GM12878 (cell line): ENCODE measurements at regions not wholly inside any gene's neighbourhood (a gene's known extent, or its start where the extent isn't known, plus 50 kb on each side); places are given as distances from the start of the nearest gene placed in this dataset.
"Not testable (repeated sequence)": the region's sequence is repeated elsewhere in the genome, so short reads cannot be mapped to it uniquely, and the experiment has no call there.

Experiments
- ATAC-seq: fragments of 200-7000 bp; cut with Tn5 transposase; 3 replicates; pipeline ENCODE4 v1.9.1; 2020; ENCODE audit warnings: mild to moderate bottlenecking, moderate library complexity
- BruUV-seq: library from RNA; stranded (reverse); fragments of 400-500 nt; replicated peaks from 2 replicates; lab custom pipeline; 2021; lab: Mats Ljungman, UMichigan
- CTCF ChIA-PET: fragments of 300-600 bp; sonication (Branson Sonifier 250); formaldehyde crosslinking; extraction: SDS; loops from one replicate; lab custom pipeline; 2021; ENCODE audit warnings: inconsistent platforms; lab: Yijun Ruan, JAX
- POLR2A ChIA-PET: fragments of 350-600 bp; formaldehyde crosslinking; extraction: SDS; loops from one replicate; lab custom pipeline; 2021; ENCODE audit warnings: inconsistent platforms; lab: Charles Lee
- RAD21 ChIA-PET: fragments of 300-600 bp; sonication (Branson Sonifier 250); formaldehyde crosslinking; loops from one replicate; lab custom pipeline; 2023; ENCODE audit warnings: antibody characterized with exemption; ENCODE audit not compliant: unreplicated experiment; lab: Charles Lee
- SMC1A ChIA-PET: fragments of 300-600 bp; sonication (Branson Sonifier 250); formaldehyde crosslinking; loops from one replicate; lab custom pipeline; 2023; ENCODE audit not compliant: unreplicated experiment, uncharacterized antibody; lab: Charles Lee
- DNase-seq: peaks from one replicate; pipeline ENCODE4 v3.0.0-alpha.2; 2011; ENCODE audit warnings: low read depth, low spot score
- FAIRE-seq: peaks from 3 replicates; lab custom pipeline; 2011; peaks lifted over from hg19 to GRCh38; lab: Jason Lieb, UNC
- H2AFZ ChIP-seq: 2 replicates; pipeline ENCODE4 v1.6.0; 2011; ENCODE audit warnings: low read depth, low read length, control low read depth; ENCODE audit not compliant: control insufficient read depth
- H3K27ac ChIP-seq: 2 replicates; pipeline ENCODE4 v1.5.1; 2011; ENCODE audit warnings: control low read depth; ENCODE audit not compliant: control insufficient read depth, insufficient read depth
- H3K27me3 ChIP-seq, 2 experiments: replicated peaks in 1 of 2; 2 replicates each; pipeline versions ENCODE4 v1.6.0 to v1.6.1; 2011; ENCODE audit warnings: low read length in 1 of 2; ENCODE audit not compliant: control insufficient read depth in 2 of 2, insufficient read depth in 2 of 2
- H3K36me3 ChIP-seq, 2 experiments: 2 replicates each; pipeline ENCODE4 v1.5.1; 2011; ENCODE audit warnings: low read length in 1 of 2; ENCODE audit not compliant: control insufficient read depth in 2 of 2, insufficient read depth in 2 of 2
- H3K4me1 ChIP-seq: 2 replicates; pipeline ENCODE4 v1.6.1; 2011; ENCODE audit warnings: mild to moderate bottlenecking, low read length, moderate library complexity, mixed read lengths; ENCODE audit not compliant: control insufficient read depth, insufficient read depth
- H3K4me2 ChIP-seq: 2 replicates; pipeline ENCODE4 v1.6.0; 2011; ENCODE audit warnings: control low read depth; ENCODE audit not compliant: control insufficient read depth, insufficient read depth
- H3K4me3 ChIP-seq: fragments of 200-600 bp; sonication (generic); 2 replicates; pipeline ENCODE4 v1.5.1; 2016
- H3K79me2 ChIP-seq: 2 replicates; pipeline ENCODE4 v1.6.0; 2011; ENCODE audit warnings: low read length; ENCODE audit not compliant: control insufficient read depth, insufficient read depth
- H3K9ac ChIP-seq: 2 replicates; pipeline ENCODE4 v1.8.0; 2011; ENCODE audit warnings: low read length, control low read depth, mixed read lengths; ENCODE audit not compliant: control insufficient read depth, insufficient read depth
- H3K9me3 ChIP-seq: replicated peaks from 3 replicates; pipeline ENCODE4 v1.5.1; 2011; ENCODE audit warnings: mild to moderate bottlenecking, low read length; ENCODE audit not compliant: control insufficient read depth, insufficient read depth
- H4K20me1 ChIP-seq: 2 replicates; pipeline ENCODE4 v1.6.0; 2011; ENCODE audit not compliant: control insufficient read depth, insufficient read depth
- CBX3 ChIP-seq: fragments of 200-600 bp; sonication (generic); IDR thresholded peaks from 2 replicates; pipeline ENCODE4 v1.6.1; 2016; ENCODE audit warnings: low read depth, borderline replicate concordance
- DPF2 ChIP-seq: fragments of 450-650 bp; IDR thresholded peaks from 2 replicates; pipeline ENCODE4 v1.6.1; 2017; ENCODE audit warnings: mild to moderate bottlenecking
- HCFC1 ChIP-seq: fragments of 150-350 bp; IDR thresholded peaks from 2 replicates; pipeline ENCODE4 v1.6.1; 2014; ENCODE audit warnings: low read length
- IRF5 ChIP-seq: fragments of 450-650 bp; IDR thresholded peaks from 2 replicates; pipeline ENCODE4 v1.6.1; 2017; ENCODE audit warnings: borderline replicate concordance
- JUNB ChIP-seq: IDR thresholded peaks from 2 replicates; pipeline ENCODE4 v1.6.1; 2016; ENCODE audit warnings: antibody characterized with exemption, mild to moderate bottlenecking
- LARP7 ChIP-seq: fragments of 450-650 bp; IDR thresholded peaks from 2 replicates; pipeline ENCODE4 v1.6.1; 2017; ENCODE audit warnings: mild to moderate bottlenecking
- PAX5 ChIP-seq: IDR thresholded peaks from 2 replicates; pipeline ENCODE4 v1.6.1; 2011; ENCODE audit warnings: low read depth, low read length, borderline replicate concordance
- POLR2AphosphoS2 ChIP-seq: IDR thresholded peaks from 2 replicates; pipeline ENCODE4 v1.6.1; 2011; ENCODE audit warnings: low read depth, mild to moderate bottlenecking, low read length, improper control_type of control experiment, moderate library complexity
- RCOR1 ChIP-seq: conservative IDR thresholded peaks from 2 replicates; pipeline ENCODE4 v1.6.1; 2012; ENCODE audit warnings: low read depth, low read length, improper control_type of control experiment
- RUNX3 ChIP-seq: IDR thresholded peaks from 2 replicates; pipeline ENCODE4 v1.6.1; 2012; ENCODE audit warnings: low read length, inconsistent platforms
- TCF12 ChIP-seq: IDR thresholded peaks from 2 replicates; pipeline ENCODE4 v1.6.1; 2011; ENCODE audit warnings: low read depth, mild to moderate bottlenecking, low read length
- ZNF622 ChIP-seq: fragments of 450-650 bp; IDR thresholded peaks from 2 replicates; pipeline ENCODE4 v1.6.1; 2017; ENCODE audit warnings: mild to moderate bottlenecking, inconsistent platforms
- WGBS: methylation state at CpG from one replicate; pipeline ENCODE4 v1.1.6; 2016; ENCODE audit warnings: low lambda C conversion rate; ENCODE audit not compliant: insufficient replicate concordance, insufficient coverage; ENCODE audit errors: missing lambda C conversion rate; 5-methylcytosine and 5-hydroxymethylcytosine counted together
- in situ Hi-C: fragments of 300-500 bp; cut with MboI; formaldehyde crosslinking; loops from 9 replicates; pipeline ENCODE4 v1.14.3; 2018; ENCODE audit warnings: mixed read lengths
- intact Hi-C: fragments of 100-400 bp; cut with micrococcal nuclease; formaldehyde crosslinking; loops from one replicate; pipeline ENCODE4 v1.14.2; 2022; ENCODE audit not compliant: unreplicated experiment
- TF ChIP-seq, protein P1 (sequence below): fragments of 450-650 bp; formaldehyde crosslinking; IDR thresholded peaks from 2 replicates; pipeline ENCODE4 v1.4.0; 2020; ENCODE audit warnings: mild to moderate bottlenecking, moderate library complexity
- TF ChIP-seq, protein P2 (sequence below): fragments of 450-650 bp; IDR thresholded peaks from 2 replicates; pipeline ENCODE4 v1.6.1; 2017; ENCODE audit warnings: antibody characterized with exemption, mild to moderate bottlenecking, moderate library complexity

- no peak overlapping the region for H2AFZ ChIP-seq
- POLR2A ChIA-PET = no interaction called here
- intact Hi-C loops (no loop called here), in situ Hi-C loops (no loop called here)
- no peaks in the 10 kb centered on the region for H3K27me3 ChIP-seq
- no peak overlapping the region for H3K9ac ChIP-seq
- no peak overlapping the region for H3K4me3 ChIP-seq
- H3K36me3 ChIP-seq = no peaks in the 10 kb centered on the region
- no peak for TF ChIP-seq ZNF622
- no peak for TF ChIP-seq DPF2
- no peak for TF ChIP-seq JUNB
- TF ChIP-seq, protein P1, sequence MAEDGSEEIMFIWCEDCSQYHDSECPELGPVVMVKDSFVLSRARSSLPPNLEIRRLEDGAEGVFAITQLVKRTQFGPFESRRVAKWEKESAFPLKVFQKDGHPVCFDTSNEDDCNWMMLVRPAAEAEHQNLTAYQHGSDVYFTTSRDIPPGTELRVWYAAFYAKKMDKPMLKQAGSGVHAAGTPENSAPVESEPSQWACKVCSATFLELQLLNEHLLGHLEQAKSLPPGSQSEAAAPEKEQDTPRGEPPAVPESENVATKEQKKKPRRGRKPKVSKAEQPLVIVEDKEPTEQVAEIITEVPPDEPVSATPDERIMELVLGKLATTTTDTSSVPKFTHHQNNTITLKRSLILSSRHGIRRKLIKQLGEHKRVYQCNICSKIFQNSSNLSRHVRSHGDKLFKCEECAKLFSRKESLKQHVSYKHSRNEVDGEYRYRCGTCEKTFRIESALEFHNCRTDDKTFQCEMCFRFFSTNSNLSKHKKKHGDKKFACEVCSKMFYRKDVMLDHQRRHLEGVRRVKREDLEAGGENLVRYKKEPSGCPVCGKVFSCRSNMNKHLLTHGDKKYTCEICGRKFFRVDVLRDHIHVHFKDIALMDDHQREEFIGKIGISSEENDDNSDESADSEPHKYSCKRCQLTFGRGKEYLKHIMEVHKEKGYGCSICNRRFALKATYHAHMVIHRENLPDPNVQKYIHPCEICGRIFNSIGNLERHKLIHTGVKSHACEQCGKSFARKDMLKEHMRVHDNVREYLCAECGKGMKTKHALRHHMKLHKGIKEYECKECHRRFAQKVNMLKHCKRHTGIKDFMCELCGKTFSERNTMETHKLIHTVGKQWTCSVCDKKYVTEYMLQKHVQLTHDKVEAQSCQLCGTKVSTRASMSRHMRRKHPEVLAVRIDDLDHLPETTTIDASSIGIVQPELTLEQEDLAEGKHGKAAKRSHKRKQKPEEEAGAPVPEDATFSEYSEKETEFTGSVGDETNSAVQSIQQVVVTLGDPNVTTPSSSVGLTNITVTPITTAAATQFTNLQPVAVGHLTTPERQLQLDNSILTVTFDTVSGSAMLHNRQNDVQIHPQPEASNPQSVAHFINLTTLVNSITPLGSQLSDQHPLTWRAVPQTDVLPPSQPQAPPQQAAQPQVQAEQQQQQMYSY = no peak
- TF ChIP-seq, protein P2, sequence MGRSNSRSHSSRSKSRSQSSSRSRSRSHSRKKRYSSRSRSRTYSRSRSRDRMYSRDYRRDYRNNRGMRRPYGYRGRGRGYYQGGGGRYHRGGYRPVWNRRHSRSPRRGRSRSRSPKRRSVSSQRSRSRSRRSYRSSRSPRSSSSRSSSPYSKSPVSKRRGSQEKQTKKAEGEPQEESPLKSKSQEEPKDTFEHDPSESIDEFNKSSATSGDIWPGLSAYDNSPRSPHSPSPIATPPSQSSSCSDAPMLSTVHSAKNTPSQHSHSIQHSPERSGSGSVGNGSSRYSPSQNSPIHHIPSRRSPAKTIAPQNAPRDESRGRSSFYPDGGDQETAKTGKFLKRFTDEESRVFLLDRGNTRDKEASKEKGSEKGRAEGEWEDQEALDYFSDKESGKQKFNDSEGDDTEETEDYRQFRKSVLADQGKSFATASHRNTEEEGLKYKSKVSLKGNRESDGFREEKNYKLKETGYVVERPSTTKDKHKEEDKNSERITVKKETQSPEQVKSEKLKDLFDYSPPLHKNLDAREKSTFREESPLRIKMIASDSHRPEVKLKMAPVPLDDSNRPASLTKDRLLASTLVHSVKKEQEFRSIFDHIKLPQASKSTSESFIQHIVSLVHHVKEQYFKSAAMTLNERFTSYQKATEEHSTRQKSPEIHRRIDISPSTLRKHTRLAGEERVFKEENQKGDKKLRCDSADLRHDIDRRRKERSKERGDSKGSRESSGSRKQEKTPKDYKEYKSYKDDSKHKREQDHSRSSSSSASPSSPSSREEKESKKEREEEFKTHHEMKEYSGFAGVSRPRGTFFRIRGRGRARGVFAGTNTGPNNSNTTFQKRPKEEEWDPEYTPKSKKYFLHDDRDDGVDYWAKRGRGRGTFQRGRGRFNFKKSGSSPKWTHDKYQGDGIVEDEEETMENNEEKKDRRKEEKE = no peak
- TF ChIP-seq IRF5 = no peak
- TF ChIP-seq POLR2AphosphoS2 = no peak
- TF ChIP-seq TCF12 = no peak
- no peak for TF ChIP-seq CBX3
- no peak for TF ChIP-seq PAX5
- no peak for TF ChIP-seq RCOR1
- TF ChIP-seq HCFC1 = no peak
- TF ChIP-seq RUNX3 = no peak
- TF ChIP-seq LARP7 = no peak
- CTCF ChIA-PET = no interaction called here
- no TSS peak for BruUV-seq
- DNase-seq = no peak
- no peak overlapping the region for H3K4me2 ChIP-seq
- no peak for FAIRE-seq
- H3K27ac ChIP-seq = no peak overlapping the region
- H3K9me3 ChIP-seq = no peaks in the 10 kb centered on the region
- RAD21 ChIA-PET = no interaction called here
- SMC1A ChIA-PET = no interaction called here
- H3K79me2 ChIP-seq = no peaks in the 10 kb centered on the region
- no peaks in the 10 kb centered on the region for H4K20me1 ChIP-seq
- no peaks in the 10 kb centered on the region for H3K4me1 ChIP-seq
- 0% methylated on average over 5 of the region's 5 CpGs for WGBS
- no peak for ATAC-seq
These were observed 164.7 kb downstream of the GOLGA6L6 start for GRCh38 chr15:20376872-20377271.

- H3K9ac ChIP-seq, H2AFZ ChIP-seq, ATAC-seq, H3K36me3 ChIP-seq, POLR2A ChIA-PET, H3K4me3 ChIP-seq, RAD21 ChIA-PET, H3K4me1 ChIP-seq, H3K27me3 ChIP-seq, BruUV-seq, H4K20me1 ChIP-seq, H3K9me3 ChIP-seq, H3K27ac ChIP-seq, CTCF ChIA-PET, SMC1A ChIA-PET, H3K79me2 ChIP-seq, H3K4me2 ChIP-seq, DNase-seq, in situ Hi-C loops: not testable (repeated sequence)
- peak; percentile 81 for FAIRE-seq
- intact Hi-C loops = loop anchor here (2.0 kb wide), 1 partner anchor 14 kb away; no protein-coding TSS in a partner anchor
These were observed 169.2 kb downstream of the GOLGA6L6 start for GRCh38 chr15:20372416-20372815.
